ENCODE measurements at regions not wholly inside any gene's neighbourhood (a gene's known extent, or its start where the extent isn't known, plus 50 kb on each side); places are given as distances from the start of the nearest gene placed in this dataset.

DNA sequence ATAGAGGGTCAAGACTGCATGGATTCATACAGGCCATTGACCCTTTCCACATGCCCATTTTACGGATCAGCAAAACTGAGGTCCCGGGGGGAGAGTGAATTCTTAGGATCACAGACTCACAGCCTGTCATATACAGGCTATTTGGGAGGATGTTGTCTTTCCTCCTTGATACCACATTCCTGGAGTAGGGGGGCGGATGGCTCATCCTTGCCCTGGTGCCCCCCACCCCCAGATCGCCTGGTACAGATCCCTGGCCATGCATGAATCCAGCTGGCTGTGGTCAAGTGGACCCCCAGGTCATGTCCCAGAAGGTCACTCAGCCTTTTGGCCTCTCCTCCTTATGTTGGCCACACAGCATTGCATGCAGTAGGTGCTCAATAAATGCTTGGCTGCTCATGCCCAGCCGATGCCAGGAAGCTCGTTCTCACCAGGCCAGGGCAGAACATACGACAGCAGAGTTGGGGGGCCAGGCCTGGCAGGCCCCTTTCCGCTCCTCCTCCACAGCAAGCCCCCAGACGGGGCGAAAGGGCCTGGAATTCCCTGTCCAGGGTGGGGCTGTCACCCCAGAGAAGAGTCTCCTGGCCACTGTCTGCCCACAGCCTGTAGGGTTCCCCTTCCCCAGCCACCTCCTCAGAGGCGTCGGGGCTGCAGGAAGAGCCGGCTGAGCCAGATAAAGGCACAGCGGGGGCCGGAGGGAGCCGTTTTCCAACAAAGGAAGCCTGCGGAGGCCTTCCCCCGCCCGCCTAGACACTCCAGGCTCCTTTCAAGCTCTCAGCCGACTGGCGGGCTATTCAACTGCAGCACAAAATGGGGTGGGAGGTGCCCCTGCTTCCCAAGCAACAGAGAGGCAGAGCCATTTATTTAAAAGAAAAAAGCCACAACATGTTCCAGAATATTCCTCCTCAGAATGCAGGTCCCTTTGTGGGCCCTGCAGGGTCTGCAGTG, 215.7 kb upstream of the CIBAR2 start:
- BruUV-seq (replicated peaks), result no TSS peak
- in situ Hi-C loops (cut with HindIII; ENCODE audit: low pct_unique_long_range_greater_than_20kb, low sequenced_read_pairs) (no loop called here), intact Hi-C loops (cut with micrococcal nuclease; ENCODE audit: unreplicated experiment) (no loop called here)
- ATAC-seq, result peak; percentile 71
- H3K36me3 ChIP-seq (ENCODE audit: control insufficient read depth, insufficient read depth, low read length), result no peaks in the 10 kb centered on the region
- no peak for DNase-seq (ENCODE audit: low read depth, low spot score)
- POLR2A ChIA-PET, result no interaction called here
- peak overlapping the region; percentile 92 for H3K27ac ChIP-seq (ENCODE audit: low read length)
- peak overlapping the region in 1 of 2 experiments; percentile 27; a peak in 2 of 4 replicates for H3K4me3 ChIP-seq (ENCODE audit: low read depth in 2 of 2, low read length in 2 of 2)
- CTCF ChIA-PET, result no interaction called here
- no peaks in the 10 kb centered on the region for H3K27me3 ChIP-seq (ENCODE audit: control insufficient read depth, insufficient read depth, low read length)
- H3K9me3 ChIP-seq (ENCODE audit: control insufficient read depth, insufficient read depth, low read depth, low read length), result no peaks in the 10 kb centered on the region
- H3K4me1 ChIP-seq (ENCODE audit: control insufficient read depth, insufficient read depth, low read length), result peaks cover 38% of the 10 kb centered on the region
- TF ChIP-seq TCF7L2 (IDR thresholded peaks at IDR 0.05; ENCODE audit: low read depth, low read length) (peak; percentile 44; the same call in 1 of the 2 replicates), POLR2AphosphoS5 (IDR thresholded peaks at IDR 0.05; ENCODE audit: low read depth, low read length) (no peak)

GRCh38 chr16:85328676-85329058, 216.4 kb upstream of the CIBAR2 start:
- ATAC-seq (peak; percentile 58), DNase-seq (ENCODE audit: low read depth, low spot score) (no peak)
- Histone ChIP-seq H3K9me3 (ENCODE audit: control insufficient read depth, insufficient read depth, low read depth, low read length) (no peaks in the 10 kb centered on the region), H3K27ac (ENCODE audit: low read length) (peak overlapping the region; percentile 92), H3K27me3 (ENCODE audit: control insufficient read depth, insufficient read depth, low read length) (no peaks in the 10 kb centered on the region), H3K4me1 (ENCODE audit: control insufficient read depth, insufficient read depth, low read length) (peaks cover 31% of the 10 kb centered on the region), H3K4me3 (ENCODE audit: low read depth in 2 of 2, low read length in 2 of 2) (peak overlapping the region in 1 of 2 experiments; percentile 27; a peak in 2 of 4 replicates), H3K36me3 (ENCODE audit: control insufficient read depth, insufficient read depth, low read length) (no peaks in the 10 kb centered on the region)
- POLR2A ChIA-PET, result no interaction called here
- in situ Hi-C loops (cut with HindIII; ENCODE audit: low pct_unique_long_range_greater_than_20kb, low sequenced_read_pairs) (no loop called here), intact Hi-C loops (cut with micrococcal nuclease; ENCODE audit: unreplicated experiment) (no loop called here)
- no TSS peak for BruUV-seq (replicated peaks)
- CTCF ChIA-PET, result no interaction called here
- TF ChIP-seq CTCF (IDR thresholded peaks at IDR 0.05) (no peak), SIN3A (IDR thresholded peaks at IDR 0.05; ENCODE audit: borderline replicate concordance, insufficient read depth, low read depth, low read length) (no peak), REST (IDR thresholded peaks at IDR 0.05; ENCODE audit: insufficient read depth in 1 of 2, low read depth in 2 of 2, low read length in 1 of 2) (no peak), TCF7L2 (IDR thresholded peaks at IDR 0.05; ENCODE audit: low read depth, low read length) (no peak; the same call in 1 of the 2 replicates), POLR2AphosphoS5 (IDR thresholded peaks at IDR 0.05; ENCODE audit: low read depth, low read length) (no peak)
